SH-SY5Y (cell line): ENCODE measurements at regions not wholly inside any gene's neighbourhood (a gene's known extent, or its start where the extent isn't known, plus 50 kb on each side); places are given as distances from the start of the nearest gene placed in this dataset.

ENCODE experiments used
- GATA2 ChIP-seq: IDR thresholded peaks from 2 replicates; pipeline ENCODE4 v1.6.1; 2011; ENCODE audit warnings: mild to moderate bottlenecking, low read depth, low read length
- GATA3 ChIP-seq: IDR thresholded peaks from 2 replicates; pipeline ENCODE4 v1.6.1; 2011; ENCODE audit warnings: low read depth, mild to moderate bottlenecking, low read length, moderate library complexity

GRCh38 chr16:62648256-62648655 is 612.0 kb upstream of the CDH8 start:
- TF ChIP-seq GATA2 (no peak), GATA3 (no peak)
